ENCODE measurements at regions not wholly inside any gene's neighbourhood (a gene's known extent, or its start where the extent isn't known, plus 50 kb on each side); places are given as distances from the start of the nearest gene placed in this dataset.

DNA sequence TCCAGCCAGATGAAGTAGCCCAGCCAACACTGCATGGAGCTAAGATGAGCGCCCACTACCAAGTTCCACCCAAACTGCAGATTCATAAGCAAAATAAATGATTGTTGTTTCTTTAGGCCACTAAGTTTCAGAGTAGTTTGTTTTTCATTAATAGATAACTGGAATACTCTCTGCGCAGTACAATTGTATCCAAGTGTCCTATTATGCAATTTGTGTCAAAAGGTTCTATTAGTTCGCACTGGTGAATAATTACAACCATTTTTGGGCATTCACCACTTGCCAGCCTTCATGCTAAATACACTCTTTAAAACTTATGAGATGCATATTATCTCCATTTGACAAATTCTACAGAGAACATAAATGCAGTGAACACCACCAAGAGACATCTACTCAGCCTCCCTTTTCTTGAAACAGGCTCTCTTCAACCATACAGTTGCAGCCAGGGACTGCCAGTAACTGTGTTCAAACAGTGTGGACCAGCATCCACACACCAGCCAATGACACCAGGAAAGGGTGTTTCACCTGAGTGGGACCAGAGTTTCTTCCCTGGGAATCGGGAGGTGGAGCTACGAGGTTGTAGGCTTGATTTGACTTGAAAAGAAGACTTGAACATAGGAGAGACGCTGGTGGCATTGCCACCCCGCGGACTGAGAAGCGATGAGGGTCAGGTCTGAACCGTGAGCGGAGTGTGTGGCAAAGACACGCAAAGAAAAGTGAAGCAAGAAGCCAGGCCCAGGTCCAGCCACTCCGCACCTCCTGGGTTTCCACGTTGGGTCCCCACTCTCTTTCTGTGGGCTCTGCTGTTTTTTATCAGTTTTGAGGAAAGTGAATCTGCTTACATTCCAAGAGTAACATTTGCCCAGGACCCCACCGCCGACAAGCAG lies 53.0 kb upstream of the FZD10 start:
- no peak overlapping the region for H2BK15ac ChIP-seq (ENCODE audit: low read length)
- H3K9ac ChIP-seq (replicated peaks in 1 of 4; ENCODE audit: extremely low read depth in 1 of 4, low read depth in 3 of 4, low read length in 3 of 4): no peak overlapping the region
- H3K56ac ChIP-seq (replicated peaks; ENCODE audit: insufficient read length, low read depth, low read length): no peak overlapping the region
- H3K23ac ChIP-seq (ENCODE audit: insufficient read length): no peak overlapping the region
- peaks cover 0 to 2% (median 0%) of the 10 kb centered on the region in 4 experiments; a peak in 1 of 7 replicates for H3K4me1 ChIP-seq (replicated peaks in 1 of 4; ENCODE audit: control insufficient read depth in 3 of 4, insufficient read depth in 4 of 4, low read length in 3 of 4)
- H2BK12ac ChIP-seq (ENCODE audit: low read depth, low read length): no peak overlapping the region
- no peak overlapping the region for H2AK5ac ChIP-seq (ENCODE audit: low read depth, low read length)
- no peaks in the 10 kb centered on the region for H3K23me2 ChIP-seq (ENCODE audit: low read depth, low read length)
- H3K14ac ChIP-seq (ENCODE audit: insufficient read length): no peak overlapping the region
- no peaks in the 10 kb centered on the region for H3K36me3 ChIP-seq (ENCODE audit: control insufficient read depth in 2 of 4, insufficient read depth in 4 of 4, low read length in 3 of 4)
- no peak overlapping the region for H3K27ac ChIP-seq (ENCODE audit: low read depth, low read length)
- H3K9me3 ChIP-seq (ENCODE audit: insufficient read depth in 2 of 2, low read depth in 1 of 2, low read length in 1 of 2): no peaks in the 10 kb centered on the region
- peaks cover 0 to 11% (median 3%) of the 10 kb centered on the region in 4 experiments; a peak in 2 of 7 replicates for H3K27me3 ChIP-seq (replicated peaks in 1 of 4; ENCODE audit: control insufficient read depth in 3 of 4, extremely low read depth in 1 of 4, insufficient read depth in 3 of 4, low read length in 3 of 4)
- no peak for DNase-seq (ENCODE audit: low read depth in 1 of 2, low spot score in 2 of 2)
- no peak overlapping the region for H4K91ac ChIP-seq (replicated peaks; ENCODE audit: insufficient read length, low read length)
- no peak overlapping the region for H3K4ac ChIP-seq (replicated peaks; ENCODE audit: insufficient read length, low read depth, low read length)
- H2BK120ac ChIP-seq (replicated peaks; ENCODE audit: low read depth, low read length): no peak overlapping the region
- CTCF ChIA-PET (ENCODE audit: partially characterized antibody): interaction anchor here (1.0 to 1.5 kb wide), 3 partner anchors 9 to 226 kb away, joined by 3 to 4 read pairs (median 4); no protein-coding TSS in a partner anchor
- H3K79me2 ChIP-seq (ENCODE audit: control insufficient read depth in 1 of 2, insufficient read depth in 2 of 2, low read length in 2 of 2): no peaks in the 10 kb centered on the region
- H3K4me3 ChIP-seq (ENCODE audit: extremely low read depth in 1 of 4, insufficient read depth in 2 of 4, low read depth in 3 of 4, low read length in 4 of 4): no peak overlapping the region
- no peak overlapping the region for H3K4me2 ChIP-seq (ENCODE audit: insufficient read depth in 1 of 2, low read depth in 2 of 2, low read length in 2 of 2)
- no peak overlapping the region for H4K8ac ChIP-seq (ENCODE audit: extremely low read depth, insufficient read depth, low read length)
- no peak overlapping the region for H2BK5ac ChIP-seq (ENCODE audit: low read depth, low read length)
- H2AFZ ChIP-seq (ENCODE audit: low read length): no peak overlapping the region
- 89% methylated on average over 16 of the region's 16 CpGs; no CpG with 5 or more reads in 1 of the 2 experiments for WGBS, 2 experiments (ENCODE audit: extremely low coverage in 1 of 2, insufficient coverage in 1 of 2, insufficient read length in 1 of 2, insufficient replicate concordance in 2 of 2, low coverage in 1 of 2, low lambda C conversion rate in 2 of 2, missing lambda C conversion rate in 1 of 2)
- no peaks in the 10 kb centered on the region; the same call in 1 of the 2 replicates for H3K79me1 ChIP-seq (ENCODE audit: low read depth, low read length)
- H4K5ac ChIP-seq (ENCODE audit: insufficient read length, low read depth, low read length): no peak overlapping the region
- H4K20me1 ChIP-seq (replicated peaks in 1 of 2; ENCODE audit: control insufficient read depth in 1 of 2, insufficient read depth in 2 of 2, low read length in 2 of 2): no peaks in the 10 kb centered on the region
- POLR2A ChIA-PET (ENCODE audit: partially characterized antibody): interaction anchor here (1.7 kb wide), 1 partner anchor 10 kb away, joined by 3 read pairs; no protein-coding TSS in a partner anchor
- no peak overlapping the region for H2BK20ac ChIP-seq (ENCODE audit: low read length)
- FAIRE-seq: no peak
- no peak overlapping the region for H3K18ac ChIP-seq (ENCODE audit: extremely low read depth, low read length)
- TF ChIP-seq POLR2A (IDR thresholded peaks at IDR 0.05; ENCODE audit: control extremely low read depth in 1 of 2, low read depth in 2 of 2, low read length in 2 of 2): no peak
- no peak for TF ChIP-seq JUND (IDR thresholded peaks at IDR 0.05; ENCODE audit: low read length)
- TF ChIP-seq, protein P1, sequence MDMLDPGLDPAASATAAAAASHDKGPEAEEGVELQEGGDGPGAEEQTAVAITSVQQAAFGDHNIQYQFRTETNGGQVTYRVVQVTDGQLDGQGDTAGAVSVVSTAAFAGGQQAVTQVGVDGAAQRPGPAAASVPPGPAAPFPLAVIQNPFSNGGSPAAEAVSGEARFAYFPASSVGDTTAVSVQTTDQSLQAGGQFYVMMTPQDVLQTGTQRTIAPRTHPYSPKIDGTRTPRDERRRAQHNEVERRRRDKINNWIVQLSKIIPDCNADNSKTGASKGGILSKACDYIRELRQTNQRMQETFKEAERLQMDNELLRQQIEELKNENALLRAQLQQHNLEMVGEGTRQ (IDR thresholded peaks at IDR 0.05; ENCODE audit: low read length): no peak
- no peak for TF ChIP-seq KDM5A (IDR thresholded peaks at IDR 0.05; ENCODE audit: low read length)
- no peak for TF ChIP-seq POU5F1 (IDR thresholded peaks at IDR 0.05; ENCODE audit: low read depth, low read length)
- TF ChIP-seq RFX5 (IDR thresholded peaks at IDR 0.05; ENCODE audit: borderline replicate concordance, low read depth, low read length): no peak
- no peak for TF ChIP-seq BCL11A (IDR thresholded peaks at IDR 0.05; ENCODE audit: low read depth in 2 of 2, low read length in 2 of 2)
- no peak for TF ChIP-seq KDM4A (IDR thresholded peaks at IDR 0.05; ENCODE audit: low read depth, low read length, severe bottlenecking)
- TF ChIP-seq ASH2L (IDR thresholded peaks at IDR 0.05; ENCODE audit: low read length): no peak
- no peak for TF ChIP-seq GTF2F1 (IDR thresholded peaks at IDR 0.05; ENCODE audit: borderline replicate concordance, low read depth, low read length)
- no peak for TF ChIP-seq ZNF274 (IDR thresholded peaks at IDR 0.05; ENCODE audit: borderline replicate concordance, extremely low read depth, low read length)
- TF ChIP-seq TAF1 (IDR thresholded peaks at IDR 0.05; ENCODE audit: low read depth, low read length): no peak

All from H1 (cell line).